ENCODE measurements at regions not wholly inside any gene's neighbourhood (a gene's known extent, or its start where the extent isn't known, plus 50 kb on each side); places are given as distances from the start of the nearest gene placed in this dataset.

GRCh38 chr10:78956391-78956790, 112.4 kb upstream of the ZMIZ1 start:
- Histone ChIP-seq H3K9me2 (no peaks in the 10 kb centered on the region), H3K9me3 (no peaks in the 10 kb centered on the region), H3K79me2 (ENCODE audit: insufficient read depth) (no peaks in the 10 kb centered on the region), H2AFZ (ENCODE audit: low read depth) (no peak overlapping the region), H3K9ac (no peak overlapping the region), H3F3A (replicated peaks; ENCODE audit: insufficient read depth) (peaks cover 5% of the 10 kb centered on the region), H3K27ac (ENCODE audit: low read depth in 2 of 2, low read length in 1 of 2) (no peak overlapping the region; a peak in 1 of 4 replicates), H3K4me2 (no peak overlapping the region), H3K36me3 (replicated peaks in 1 of 2; ENCODE audit: control insufficient read depth in 1 of 2, insufficient read depth in 2 of 2, low read length in 1 of 2) (no peaks in the 10 kb centered on the region), H3K4me3 (ENCODE audit: low read depth in 2 of 2, low read length in 1 of 2) (no peak overlapping the region), H3K4me1 (ENCODE audit: control insufficient read depth in 1 of 2, insufficient read depth in 2 of 2, low read depth in 1 of 2, low read length in 1 of 2) (peaks cover 9 to 31% of the 10 kb centered on the region in 2 experiments; a peak in 3 of 4 replicates), H3K27me3 (ENCODE audit: insufficient read depth) (no peaks in the 10 kb centered on the region), H4K20me1 (ENCODE audit: insufficient read depth) (no peaks in the 10 kb centered on the region)
- POLR2A ChIA-PET = no interaction called here
- CTCF ChIA-PET = interaction anchor here (1.1 to 1.2 kb wide), 2 partner anchors 9 to 63 kb away, joined by 3 read pairs; no protein-coding TSS in a partner anchor
- 94% methylated on average over 4 of the region's 5 CpGs for WGBS (ENCODE audit: low lambda C conversion rate)
- DNase-seq = no peak
- TF ChIP-seq PBX3 (IDR thresholded peaks at IDR 0.05) (no peak), JUND (IDR thresholded peaks at IDR 0.05) (no peak), ELF1 (IDR thresholded peaks at IDR 0.05) (no peak), RAD21 (IDR thresholded peaks at IDR 0.05; ENCODE audit: low read length) (no peak), CTCF (IDR thresholded peaks at IDR 0.05) (no peak), SMC3 (IDR thresholded peaks at IDR 0.05; ENCODE audit: low read depth, low read length) (no peak)

- H3K27me3 ChIP-seq (ENCODE audit: insufficient read depth) = no peaks in the 10 kb centered on the region
- no peak overlapping the region for H2AFZ ChIP-seq (ENCODE audit: low read depth)
- ChIA-PET CTCF (interaction anchor here (1.4 kb wide), 1 partner anchor 9 kb away, joined by 4 read pairs; no protein-coding TSS in a partner anchor), POLR2A (no interaction called here)
- peaks cover 5% of the 10 kb centered on the region for H3F3A ChIP-seq (replicated peaks; ENCODE audit: insufficient read depth)
- no peaks in the 10 kb centered on the region for H3K9me2 ChIP-seq
- no peak overlapping the region for H3K9ac ChIP-seq
- H3K4me2 ChIP-seq = no peak overlapping the region
- 62% methylated on average over 2 of the region's 2 CpGs for WGBS (ENCODE audit: low lambda C conversion rate)
- H3K4me1 ChIP-seq (ENCODE audit: control insufficient read depth in 1 of 2, insufficient read depth in 2 of 2, low read depth in 1 of 2, low read length in 1 of 2) = peaks cover 15 to 43% of the 10 kb centered on the region in 2 experiments; a peak in 3 of 4 replicates
- H3K9me3 ChIP-seq = no peaks in the 10 kb centered on the region
- H3K36me3 ChIP-seq (replicated peaks in 1 of 2; ENCODE audit: control insufficient read depth in 1 of 2, insufficient read depth in 2 of 2, low read length in 1 of 2) = no peaks in the 10 kb centered on the region
- no peak overlapping the region for H3K27ac ChIP-seq (ENCODE audit: low read depth in 2 of 2, low read length in 1 of 2)
- H4K20me1 ChIP-seq (ENCODE audit: insufficient read depth) = no peaks in the 10 kb centered on the region
- no peak for DNase-seq
- H3K79me2 ChIP-seq (ENCODE audit: insufficient read depth) = no peaks in the 10 kb centered on the region
- TF ChIP-seq JUND (IDR thresholded peaks at IDR 0.05) = no peak
- no peak for TF ChIP-seq RXRA (IDR thresholded peaks at IDR 0.05; ENCODE audit: borderline replicate concordance, low read depth)
- no peak for TF ChIP-seq SMC3 (IDR thresholded peaks at IDR 0.05; ENCODE audit: low read depth, low read length)
- TF ChIP-seq MEF2A (IDR thresholded peaks at IDR 0.05; ENCODE audit: borderline replicate concordance, low read depth) = no peak
- TF ChIP-seq POLR2AphosphoS5 (IDR thresholded peaks at IDR 0.05; ENCODE audit: low read depth, low read length) = no peak
- H3K4me3 ChIP-seq (ENCODE audit: low read depth in 2 of 2, low read length in 1 of 2) = no peak overlapping the region
Measured at GRCh38 chr10:78957471-78958039, 111.2 kb upstream of the ZMIZ1 start.
